HG03575 (cell line): ENCODE measurements at regions not wholly inside any gene's neighbourhood (a gene's known extent, or its start where the extent isn't known, plus 50 kb on each side); places are given as distances from the start of the nearest gene placed in this dataset.

Experiments used
- ATAC-seq: cut with Tn5 transposase; IDR thresholded peaks from one replicate; pipeline ENCODE4 v1.9.1; 2021; ENCODE audit not compliant: unreplicated experiment, insufficient number of reproducible peaks, low FRiP score; ENCODE audit errors: extremely low read depth

DNA sequence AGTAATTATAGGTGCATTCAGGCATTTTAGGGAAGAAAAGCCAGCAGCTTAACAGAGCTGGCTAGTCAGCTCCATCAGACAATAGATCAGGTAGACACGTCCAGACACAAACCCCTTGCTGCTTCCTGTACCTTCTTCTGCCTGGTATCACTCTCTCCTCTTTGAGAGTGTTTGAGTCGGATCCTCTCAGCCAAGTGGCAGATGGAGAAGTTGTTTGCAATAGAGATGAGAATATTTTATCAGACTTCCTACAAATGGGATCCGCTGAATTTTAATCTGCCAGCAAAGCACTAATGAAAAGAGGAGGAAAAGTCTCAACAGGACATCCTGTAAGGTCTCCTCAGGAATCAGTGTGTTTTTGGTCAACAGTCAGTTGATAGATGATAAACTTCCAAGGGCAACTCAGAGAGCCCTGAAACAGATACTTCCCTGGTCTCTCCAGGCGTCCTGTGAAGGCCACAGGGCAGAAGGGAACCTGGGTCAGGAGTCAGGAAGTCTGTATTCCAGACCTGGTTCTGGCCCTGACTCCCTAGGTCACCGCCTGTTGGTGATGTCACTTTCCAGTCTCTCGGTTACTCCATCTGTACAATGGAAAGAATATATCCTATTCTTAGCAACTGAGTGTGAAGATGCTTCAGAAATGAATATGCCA, 62.1 kb upstream of the PROX1 start:
- no peak for ATAC-seq

DNA sequence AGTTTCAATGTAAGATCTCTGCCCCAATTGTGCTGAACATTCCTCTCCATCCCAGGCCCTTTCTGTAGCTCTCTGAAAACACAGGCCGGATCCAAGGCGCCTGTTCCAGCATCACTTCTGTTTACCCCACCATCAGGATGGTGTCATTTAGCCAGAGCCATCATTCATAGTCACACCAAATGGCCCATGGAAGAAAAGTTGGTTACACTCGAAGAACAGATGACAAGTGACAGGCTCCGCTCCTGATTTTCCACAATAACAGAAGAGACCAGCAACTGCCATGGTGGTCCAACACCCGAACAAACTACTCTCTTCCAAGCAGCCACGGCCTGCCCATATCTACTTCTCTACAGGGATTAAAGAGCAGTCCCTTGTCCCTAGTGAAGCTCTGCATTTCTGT, 59.9 kb upstream of the PROX1 start:
- no peak for ATAC-seq

DNA sequence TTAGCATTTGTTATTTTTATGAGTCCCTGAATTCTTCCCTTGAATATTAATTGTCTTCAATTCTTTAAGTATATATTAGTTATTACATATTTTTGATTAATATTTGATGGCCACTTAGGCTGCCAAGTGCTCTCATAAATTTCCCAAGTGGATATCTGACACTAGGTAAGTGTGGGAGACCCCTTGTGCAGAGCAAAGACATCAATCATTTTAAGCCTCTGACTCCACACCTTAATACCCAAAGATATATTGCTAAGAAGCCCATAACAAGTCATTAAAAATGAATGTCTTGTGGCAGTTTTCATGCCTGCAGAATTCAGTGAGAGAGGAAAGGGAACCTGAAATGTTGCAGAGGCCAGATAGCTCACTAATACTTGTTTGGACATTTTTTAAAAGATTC, 58.4 kb upstream of the PROX1 start:
- no peak for ATAC-seq

DNA sequence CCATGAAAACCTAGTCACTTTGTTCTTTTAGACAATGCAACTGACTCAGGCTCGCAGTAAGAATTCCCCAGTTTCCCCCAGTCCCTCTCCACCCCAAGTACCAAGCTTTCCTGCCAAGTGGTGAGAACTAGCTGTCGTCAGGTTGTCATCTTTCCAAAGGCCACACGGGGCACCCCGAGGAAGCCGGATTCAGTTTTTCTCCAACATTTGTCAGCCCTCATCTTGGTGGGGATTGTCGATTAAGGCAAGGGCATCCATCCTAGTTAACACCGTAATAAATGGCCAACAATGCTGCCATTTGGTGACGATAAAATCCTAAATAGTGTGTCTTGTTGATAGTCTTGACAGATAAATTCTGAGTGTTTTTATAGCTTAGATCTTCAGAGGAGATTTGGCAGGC, 55.9 kb upstream of the PROX1 start:
- ATAC-seq: no peak

DNA sequence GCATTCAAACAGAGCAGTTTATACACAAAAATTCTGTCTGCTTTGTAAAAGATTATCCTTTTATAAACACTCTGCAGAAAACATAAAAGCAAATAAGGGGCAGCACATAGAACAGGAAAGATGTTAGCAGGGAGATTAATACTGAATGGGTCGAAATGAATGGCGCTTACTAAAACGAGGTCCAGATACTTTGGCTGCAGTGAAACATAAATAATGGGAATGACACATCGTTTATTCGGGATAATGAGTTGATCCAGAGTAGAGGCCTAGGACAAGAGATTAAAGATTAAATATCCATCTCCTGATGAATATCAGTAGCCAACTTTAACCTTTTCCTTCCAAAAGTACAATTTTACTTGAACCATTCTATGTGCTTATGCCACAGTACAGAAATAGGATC, 54.4 kb upstream of the PROX1 start:
- no peak for ATAC-seq

DNA sequence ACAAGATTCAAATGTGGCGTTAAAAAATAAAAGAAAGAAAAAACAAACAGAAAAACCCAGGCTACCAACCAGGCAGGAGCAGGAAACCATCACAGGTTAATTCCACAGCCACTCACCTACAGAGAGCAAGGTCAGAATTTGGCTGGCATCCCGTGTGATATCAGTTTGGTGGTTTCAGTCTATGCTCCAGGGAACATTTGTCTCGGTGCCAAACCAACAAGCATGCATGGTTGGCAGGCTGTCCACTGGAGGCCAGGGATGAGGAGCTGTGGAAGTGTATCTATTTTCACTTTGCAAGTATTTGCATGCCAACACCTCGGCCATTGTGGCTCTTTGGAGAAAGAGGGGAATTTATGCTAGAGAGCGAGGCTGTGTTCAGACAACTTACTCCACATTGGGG, 53.1 kb upstream of the PROX1 start:
- no peak for ATAC-seq

DNA sequence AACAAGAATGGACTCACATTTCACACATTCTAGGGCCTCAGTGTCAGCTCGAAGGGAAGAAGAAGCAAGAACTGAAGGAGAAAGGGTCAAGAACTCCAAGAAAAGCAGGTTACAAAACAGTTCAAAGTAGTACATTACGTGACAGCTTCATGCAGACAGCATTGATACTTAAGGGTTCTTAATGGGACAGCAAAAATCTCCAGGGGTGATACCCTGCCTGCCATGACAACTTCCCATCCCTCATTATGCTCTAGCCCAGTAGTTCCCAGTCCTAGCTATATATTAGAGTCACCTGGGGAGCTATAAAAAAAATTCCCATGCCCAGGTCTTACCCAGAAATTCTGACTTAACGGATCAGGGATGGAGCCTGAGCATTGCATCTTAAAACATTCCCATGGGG, 51.2 kb upstream of the PROX1 start:
- no peak for ATAC-seq
